HepG2 (cell line): ENCODE measurements at regions not wholly inside any gene's neighbourhood (a gene's known extent, or its start where the extent isn't known, plus 50 kb on each side); places are given as distances from the start of the nearest gene placed in this dataset.

Source experiments
- ATAC-seq: fragments of 200-7000 bp; cut with Tn5 transposase; 3 replicates; pipeline ENCODE4 v1.9.1; 2020; ENCODE audit warnings: mild to moderate bottlenecking, moderate library complexity
- BruUV-seq: library from RNA; stranded (reverse); fragments of 400-500 nt; replicated peaks from 2 replicates; lab custom pipeline; 2021; lab: Mats Ljungman, UMichigan
- CTCF ChIA-PET: fragments of 300-600 bp; formaldehyde crosslinking; extraction: SDS; loops from one replicate; lab custom pipeline; 2021; ENCODE audit warnings: low total read pairs, inconsistent platforms, low intra/inter-chr PET ratio; lab: Yijun Ruan, JAX
- POLR2A ChIA-PET: fragments of 350-600 bp; sonication (Branson Sonifier 250); formaldehyde crosslinking; loops from one replicate; lab custom pipeline; 2020; ENCODE audit warnings: antibody characterized with exemption, inconsistent platforms; lab: Yijun Ruan, JAX
- DNase-seq: peaks from one replicate; pipeline ENCODE4 v3.0.0-alpha.2; 2015; ENCODE audit warnings: low spot score
- FAIRE-seq: peaks from 3 replicates; lab custom pipeline; 2011; peaks lifted over from hg19 to GRCh38; lab: Jason Lieb, UNC
- H2AFZ ChIP-seq: one replicate; pipeline ENCODE4 v1.6.1; 2011; ENCODE audit warnings: low read length, inconsistent platforms
- H3K27ac ChIP-seq: fragments of 300-600 bp; 3 replicates; pipeline ENCODE4 v1.8.0; 2011; ENCODE audit warnings: mixed run types, mild to moderate bottlenecking, mixed read lengths, low read length, inconsistent platforms; ENCODE audit not compliant: insufficient read depth; ENCODE audit errors: extremely low read length
- H3K27me3 ChIP-seq, 2 experiments: fragments of 200-600 bp in 1 of 2; 2 replicates in 1 of 2; 3 replicates in 1 of 2; pipeline versions ENCODE4 v1.6.0 to v1.8.0; 2011; ENCODE audit warnings: low read length in 2 of 2, mild to moderate bottlenecking in 2 of 2, moderate library complexity in 2 of 2, inconsistent platforms in 1 of 2; ENCODE audit not compliant: insufficient read depth in 2 of 2, control insufficient read depth in 1 of 2
- H3K36me3 ChIP-seq, 2 experiments: fragments of 200-600 bp in 1 of 2; replicated peaks in 1 of 2; 2 replicates in 1 of 2; 3 replicates in 1 of 2; pipeline versions ENCODE4 v1.5.1 to v1.8.0; 2011; ENCODE audit warnings: low read length in 2 of 2, inconsistent platforms in 1 of 2; ENCODE audit not compliant: insufficient read depth in 2 of 2, control insufficient read depth in 1 of 2
- H3K4me1 ChIP-seq: 2 replicates; pipeline ENCODE4 v1.5.1; 2012; ENCODE audit warnings: low read length, inconsistent platforms; ENCODE audit not compliant: insufficient read depth
- H3K4me2 ChIP-seq: 2 replicates; pipeline ENCODE4 v1.6.0; 2011; ENCODE audit warnings: low read depth, low read length, inconsistent platforms
- H3K4me3 ChIP-seq, 3 experiments: fragments of 200-600 bp in 1 of 3; sonication (generic), shearing (Covaris generic) in 1 of 3; replicated peaks in 1 of 3; 2 replicates each; pipeline ENCODE4 v1.5.1; 2011 to 2016; ENCODE audit warnings: low read length in 3 of 3, inconsistent platforms in 2 of 3, low read depth in 2 of 3, mild to moderate bottlenecking in 2 of 3, control low read depth in 1 of 3, mixed read lengths in 1 of 3; ENCODE audit not compliant: insufficient read depth in 1 of 3
- H3K79me2 ChIP-seq: one replicate; pipeline ENCODE4 v1.6.1; 2011; ENCODE audit warnings: low read length, inconsistent platforms; ENCODE audit not compliant: insufficient read depth
- H3K9ac ChIP-seq: 2 replicates; pipeline ENCODE4 v1.6.0; 2011; ENCODE audit warnings: mild to moderate bottlenecking, low read depth, low read length, inconsistent platforms; ENCODE audit not compliant: insufficient read depth
- H3K9me3 ChIP-seq: 2 replicates; pipeline ENCODE4 v1.5.1; 2012; ENCODE audit warnings: mild to moderate bottlenecking, low read length
- H4K20me1 ChIP-seq: 2 replicates; pipeline ENCODE4 v1.6.0; 2011; ENCODE audit warnings: inconsistent platforms, mild to moderate bottlenecking, low read length, moderate library complexity; ENCODE audit not compliant: insufficient read depth
- DNMT3B ChIP-seq: conservative IDR thresholded peaks from 2 replicates; pipeline ENCODE4 v1.6.1; 2016; ENCODE audit warnings: missing biosample characterization, control low read depth
- HNF4G ChIP-seq, 2 experiments: sonication (generic) in 1 of 2; formaldehyde crosslinking in 1 of 2; IDR thresholded peaks; 2 replicates each; pipeline versions ENCODE4 v1.4.0 to v1.6.1; 2011 to 2020; ENCODE audit warnings: borderline replicate concordance in 2 of 2, low read depth in 2 of 2, mild to moderate bottlenecking in 2 of 2, low read length in 1 of 2, missing genetic modification reagents in 1 of 2, moderate library complexity in 1 of 2
- KAT7 ChIP-seq: IDR thresholded peaks from 2 replicates; pipeline ENCODE4 v1.6.1; 2018; ENCODE audit warnings: borderline replicate concordance, missing compliant biosample characterization
- KMT2A ChIP-seq: sonication (generic); formaldehyde crosslinking; IDR thresholded peaks from 2 replicates; pipeline ENCODE4 v1.4.0; 2020; ENCODE audit warnings: missing genetic modification reagents
- LCORL ChIP-seq, 2 experiments: fragments of 450-650 bp in 1 of 2; sonication (generic) in 1 of 2; formaldehyde crosslinking in 1 of 2; IDR thresholded peaks; 2 replicates each; pipeline versions ENCODE4 v1.5.0 to v1.6.1; 2017 to 2020; ENCODE audit warnings: antibody characterized with exemption in 1 of 2, missing genetic modification reagents in 1 of 2
- TCF12 ChIP-seq, 2 experiments: fragments of 450-650 bp in 1 of 2; sonication (generic) in 1 of 2; formaldehyde crosslinking in 1 of 2; IDR thresholded peaks; 2 replicates each; pipeline versions ENCODE4 v1.6.1 to v1.8.0; 2017 to 2022; ENCODE audit warnings: antibody characterized with exemption in 1 of 2, mild to moderate bottlenecking in 1 of 2, missing genetic modification reagents in 1 of 2, moderate library complexity in 1 of 2
- ZNF337 ChIP-seq: sonication (generic); formaldehyde crosslinking; IDR thresholded peaks from 2 replicates; pipeline ENCODE4 v1.5.1; 2020; ENCODE audit warnings: missing genetic modification reagents, low read depth, mild to moderate bottlenecking, borderline replicate concordance
- WGBS: methylation state at CpG from one replicate; pipeline ENCODE4 v1.1.6; 2017; ENCODE audit warnings: low lambda C conversion rate; 5-methylcytosine and 5-hydroxymethylcytosine counted together
- in situ Hi-C: cut with HindIII; loops from 2 replicates; pipeline ENCODE4 v1.10.0; 2017; ENCODE audit warnings: low pct_unique_long_range_greater_than_20kb; ENCODE audit not compliant: extremely low pct_ligation_motif_present
- intact Hi-C: fragments of 100-400 bp; cut with micrococcal nuclease; formaldehyde crosslinking; loops from one replicate; pipeline ENCODE4 v1.10.0; 2022; ENCODE audit not compliant: unreplicated experiment
- TF ChIP-seq, protein P1 (sequence below): sonication (generic); formaldehyde crosslinking; IDR thresholded peaks from 2 replicates; pipeline ENCODE4 v1.4.0; 2020; ENCODE audit warnings: missing genetic modification reagents, mild to moderate bottlenecking, borderline replicate concordance
- TF ChIP-seq, protein P2 (sequence below): sonication (generic); formaldehyde crosslinking; IDR thresholded peaks from 2 replicates; pipeline ENCODE4 v1.5.0; 2020; ENCODE audit warnings: mild to moderate bottlenecking, missing genetic modification reagents
- TF ChIP-seq, protein P3 (sequence below): sonication (generic); formaldehyde crosslinking; IDR thresholded peaks from 2 replicates; pipeline ENCODE4 v1.4.0; 2020; ENCODE audit warnings: missing genetic modification reagents

DNA sequence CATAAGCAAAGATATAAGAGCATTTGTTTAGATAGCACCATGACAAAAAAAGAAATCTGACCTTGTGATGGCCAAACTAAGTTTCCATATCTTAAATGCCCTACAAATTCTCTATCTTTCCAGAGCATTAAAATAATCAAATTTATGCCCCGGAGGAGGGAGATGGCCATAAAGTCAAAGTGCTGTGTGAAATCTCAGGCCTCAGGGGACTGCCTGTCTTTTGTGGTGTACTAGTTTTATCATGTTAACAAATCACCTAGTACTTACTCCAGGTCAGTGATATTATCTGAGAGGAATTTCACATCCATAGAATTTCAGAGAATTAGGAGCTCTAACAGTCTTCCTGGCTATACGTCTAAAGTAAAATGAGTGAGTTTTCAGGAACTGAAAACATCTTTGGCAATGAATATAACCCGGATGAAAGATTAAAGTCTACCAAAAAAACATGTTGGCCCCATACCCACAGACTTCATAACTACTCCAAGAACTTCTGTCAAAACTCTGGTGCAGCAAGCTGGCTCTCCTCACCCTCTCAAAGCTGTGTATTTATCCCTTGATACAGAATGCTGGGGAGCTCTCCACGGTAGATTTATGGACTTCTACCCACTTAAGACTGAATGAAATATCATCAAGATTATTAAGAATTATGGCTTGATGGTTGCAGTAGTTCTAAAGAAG lies 682.8 kb downstream of the SORCS1 start:
- FAIRE-seq = no peak
- no peaks in the 10 kb centered on the region for H3K36me3 ChIP-seq
- DNase-seq = no peak
- H3K4me2 ChIP-seq = no peak overlapping the region
- POLR2A ChIA-PET = no interaction called here
- no peak overlapping the region for H3K9ac ChIP-seq
- TF ChIP-seq, protein P1, sequence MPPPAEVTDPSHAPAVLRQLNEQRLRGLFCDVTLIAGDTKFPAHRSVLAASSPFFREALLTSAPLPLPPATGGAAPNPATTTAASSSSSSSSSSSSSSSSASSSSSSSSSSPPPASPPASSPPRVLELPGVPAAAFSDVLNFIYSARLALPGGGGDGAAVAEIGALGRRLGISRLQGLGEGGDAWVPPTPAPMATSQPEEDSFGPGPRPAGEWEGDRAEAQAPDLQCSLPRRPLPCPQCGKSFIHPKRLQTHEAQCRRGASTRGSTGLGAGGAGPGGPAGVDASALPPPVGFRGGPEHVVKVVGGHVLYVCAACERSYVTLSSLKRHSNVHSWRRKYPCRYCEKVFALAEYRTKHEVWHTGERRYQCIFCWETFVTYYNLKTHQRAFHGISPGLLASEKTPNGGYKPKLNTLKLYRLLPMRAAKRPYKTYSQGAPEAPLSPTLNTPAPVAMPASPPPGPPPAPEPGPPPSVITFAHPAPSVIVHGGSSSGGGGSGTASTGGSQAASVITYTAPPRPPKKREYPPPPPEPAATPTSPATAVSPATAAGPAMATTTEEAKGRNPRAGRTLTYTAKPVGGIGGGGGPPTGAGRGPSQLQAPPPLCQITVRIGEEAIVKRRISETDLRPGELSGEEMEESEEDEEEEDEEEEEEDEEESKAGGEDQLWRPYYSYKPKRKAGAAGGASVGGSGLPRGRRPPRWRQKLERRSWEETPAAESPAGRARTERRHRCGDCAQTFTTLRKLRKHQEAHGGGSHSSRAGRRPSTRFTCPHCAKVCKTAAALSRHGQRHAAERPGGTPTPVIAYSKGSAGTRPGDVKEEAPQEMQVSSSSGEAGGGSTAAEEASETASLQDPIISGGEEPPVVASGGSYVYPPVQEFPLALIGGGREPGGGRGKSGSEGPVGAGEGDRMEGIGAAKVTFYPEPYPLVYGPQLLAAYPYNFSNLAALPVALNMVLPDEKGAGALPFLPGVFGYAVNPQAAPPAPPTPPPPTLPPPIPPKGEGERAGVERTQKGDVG = no peak
- TF ChIP-seq HNF4G (IDR thresholded peaks at IDR 0.05; ENCODE audit: borderline replicate concordance, low read depth, low read length) (no peak), HNF4G (CRISPR knock-in tag; IDR thresholded peaks at IDR 0.05; ENCODE audit: borderline replicate concordance, low read depth) (no peak), KAT7 (no peak), TCF12 (IDR thresholded peaks at IDR 0.05) (no peak), TCF12 (CRISPR knock-in tag; IDR thresholded peaks at IDR 0.05) (no peak), LCORL (IDR thresholded peaks at IDR 0.05) (no peak), LCORL (CRISPR knock-in tag; IDR thresholded peaks at IDR 0.05) (no peak), ZNF337 (no peak), DNMT3B (CRISPR knock-in tag) (no peak), KMT2A (no peak)
- TF ChIP-seq, protein P2, sequence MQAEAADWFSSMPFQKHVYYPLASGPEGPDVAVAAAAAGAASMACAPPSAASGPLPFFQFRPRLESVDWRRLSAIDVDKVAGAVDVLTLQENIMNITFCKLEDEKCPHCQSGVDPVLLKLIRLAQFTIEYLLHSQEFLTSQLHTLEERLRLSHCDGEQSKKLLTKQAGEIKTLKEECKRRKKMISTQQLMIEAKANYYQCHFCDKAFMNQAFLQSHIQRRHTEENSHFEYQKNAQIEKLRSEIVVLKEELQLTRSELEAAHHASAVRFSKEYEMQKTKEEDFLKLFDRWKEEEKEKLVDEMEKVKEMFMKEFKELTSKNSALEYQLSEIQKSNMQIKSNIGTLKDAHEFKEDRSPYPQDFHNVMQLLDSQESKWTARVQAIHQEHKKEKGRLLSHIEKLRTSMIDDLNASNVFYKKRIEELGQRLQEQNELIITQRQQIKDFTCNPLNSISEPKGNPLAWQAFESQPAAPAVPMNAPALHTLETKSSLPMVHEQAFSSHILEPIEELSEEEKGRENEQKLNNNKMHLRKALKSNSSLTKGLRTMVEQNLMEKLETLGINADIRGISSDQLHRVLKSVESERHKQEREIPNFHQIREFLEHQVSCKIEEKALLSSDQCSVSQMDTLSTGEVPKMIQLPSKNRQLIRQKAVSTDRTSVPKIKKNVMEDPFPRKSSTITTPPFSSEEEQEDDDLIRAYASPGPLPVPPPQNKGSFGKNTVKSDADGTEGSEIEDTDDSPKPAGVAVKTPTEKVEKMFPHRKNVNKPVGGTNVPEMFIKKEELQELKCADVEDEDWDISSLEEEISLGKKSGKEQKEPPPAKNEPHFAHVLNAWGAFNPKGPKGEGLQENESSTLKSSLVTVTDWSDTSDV (CRISPR knock-in tag) = no peak
- TF ChIP-seq, protein P3, sequence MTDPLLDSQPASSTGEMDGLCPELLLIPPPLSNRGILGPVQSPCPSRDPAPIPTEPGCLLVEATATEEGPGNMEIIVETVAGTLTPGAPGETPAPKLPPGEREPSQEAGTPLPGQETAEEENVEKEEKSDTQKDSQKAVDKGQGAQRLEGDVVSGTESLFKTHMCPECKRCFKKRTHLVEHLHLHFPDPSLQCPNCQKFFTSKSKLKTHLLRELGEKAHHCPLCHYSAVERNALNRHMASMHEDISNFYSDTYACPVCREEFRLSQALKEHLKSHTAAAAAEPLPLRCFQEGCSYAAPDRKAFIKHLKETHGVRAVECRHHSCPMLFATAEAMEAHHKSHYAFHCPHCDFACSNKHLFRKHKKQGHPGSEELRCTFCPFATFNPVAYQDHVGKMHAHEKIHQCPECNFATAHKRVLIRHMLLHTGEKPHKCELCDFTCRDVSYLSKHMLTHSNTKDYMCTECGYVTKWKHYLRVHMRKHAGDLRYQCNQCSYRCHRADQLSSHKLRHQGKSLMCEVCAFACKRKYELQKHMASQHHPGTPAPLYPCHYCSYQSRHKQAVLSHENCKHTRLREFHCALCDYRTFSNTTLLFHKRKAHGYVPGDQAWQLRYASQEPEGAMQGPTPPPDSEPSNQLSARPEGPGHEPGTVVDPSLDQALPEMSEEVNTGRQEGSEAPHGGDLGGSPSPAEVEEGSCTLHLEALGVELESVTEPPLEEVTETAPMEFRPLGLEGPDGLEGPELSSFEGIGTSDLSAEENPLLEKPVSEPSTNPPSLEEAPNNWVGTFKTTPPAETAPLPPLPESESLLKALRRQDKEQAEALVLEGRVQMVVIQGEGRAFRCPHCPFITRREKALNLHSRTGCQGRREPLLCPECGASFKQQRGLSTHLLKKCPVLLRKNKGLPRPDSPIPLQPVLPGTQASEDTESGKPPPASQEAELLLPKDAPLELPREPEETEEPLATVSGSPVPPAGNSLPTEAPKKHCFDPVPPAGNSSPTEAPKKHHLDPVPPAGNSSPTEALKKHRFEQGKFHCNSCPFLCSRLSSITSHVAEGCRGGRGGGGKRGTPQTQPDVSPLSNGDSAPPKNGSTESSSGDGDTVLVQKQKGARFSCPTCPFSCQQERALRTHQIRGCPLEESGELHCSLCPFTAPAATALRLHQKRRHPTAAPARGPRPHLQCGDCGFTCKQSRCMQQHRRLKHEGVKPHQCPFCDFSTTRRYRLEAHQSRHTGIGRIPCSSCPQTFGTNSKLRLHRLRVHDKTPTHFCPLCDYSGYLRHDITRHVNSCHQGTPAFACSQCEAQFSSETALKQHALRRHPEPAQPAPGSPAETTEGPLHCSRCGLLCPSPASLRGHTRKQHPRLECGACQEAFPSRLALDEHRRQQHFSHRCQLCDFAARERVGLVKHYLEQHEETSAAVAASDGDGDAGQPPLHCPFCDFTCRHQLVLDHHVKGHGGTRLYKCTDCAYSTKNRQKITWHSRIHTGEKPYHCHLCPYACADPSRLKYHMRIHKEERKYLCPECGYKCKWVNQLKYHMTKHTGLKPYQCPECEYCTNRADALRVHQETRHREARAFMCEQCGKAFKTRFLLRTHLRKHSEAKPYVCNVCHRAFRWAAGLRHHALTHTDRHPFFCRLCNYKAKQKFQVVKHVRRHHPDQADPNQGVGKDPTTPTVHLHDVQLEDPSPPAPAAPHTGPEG (CRISPR knock-in tag) = no peak
- H3K79me2 ChIP-seq = no peaks in the 10 kb centered on the region
- CTCF ChIA-PET = no interaction called here
- no peak overlapping the region for H2AFZ ChIP-seq
- H3K9me3 ChIP-seq = peaks cover 77% of the 10 kb centered on the region
- H3K27me3 ChIP-seq = no peaks in the 10 kb centered on the region; a peak in 1 of 5 replicates
- intact Hi-C loops = no loop called here
- H3K4me3 ChIP-seq = no peak overlapping the region
- no peaks in the 10 kb centered on the region for H4K20me1 ChIP-seq
- in situ Hi-C loops = no loop called here
- no peak for ATAC-seq
- WGBS = 2% methylated on average over 4 of the region's 4 CpGs
- BruUV-seq = no TSS peak
- H3K4me1 ChIP-seq = no peaks in the 10 kb centered on the region
- no peak overlapping the region for H3K27ac ChIP-seq
